ENCODE measurements at regions not wholly inside any gene's neighbourhood (a gene's known extent, or its start where the extent isn't known, plus 50 kb on each side); places are given as distances from the start of the nearest gene placed in this dataset.

DNA sequence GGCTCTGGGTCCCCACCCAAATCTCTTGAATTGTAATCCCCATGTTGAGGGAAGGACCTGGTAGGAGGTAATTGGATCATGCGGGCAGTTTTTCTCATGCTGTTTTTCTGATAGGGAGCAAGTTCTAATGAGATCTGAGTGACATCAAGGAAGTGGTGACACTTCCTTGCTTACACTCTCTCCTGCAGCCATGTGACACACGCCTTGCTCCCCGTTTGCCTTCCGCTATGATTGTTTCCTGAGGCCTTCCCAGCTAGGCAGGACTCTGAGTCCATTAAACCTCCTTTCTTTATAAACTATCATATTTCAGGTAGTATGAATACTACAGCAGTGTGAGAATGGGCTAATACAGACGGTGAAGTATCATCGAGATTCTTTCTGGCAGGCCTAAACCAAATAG is 1040.4 kb upstream of the MIR17HG start:
- no peak for TF ChIP-seq CTCF (IDR thresholded peaks at IDR 0.05; ENCODE audit: low read depth, low read length, poor library complexity, severe bottlenecking)
- TF ChIP-seq EZH2phosphoT487 (IDR thresholded peaks at IDR 0.05; ENCODE audit: borderline replicate concordance, low read length): no peak
